ENCODE measurements at regions not wholly inside any gene's neighbourhood (a gene's known extent, or its start where the extent isn't known, plus 50 kb on each side); places are given as distances from the start of the nearest gene placed in this dataset.

DNA sequence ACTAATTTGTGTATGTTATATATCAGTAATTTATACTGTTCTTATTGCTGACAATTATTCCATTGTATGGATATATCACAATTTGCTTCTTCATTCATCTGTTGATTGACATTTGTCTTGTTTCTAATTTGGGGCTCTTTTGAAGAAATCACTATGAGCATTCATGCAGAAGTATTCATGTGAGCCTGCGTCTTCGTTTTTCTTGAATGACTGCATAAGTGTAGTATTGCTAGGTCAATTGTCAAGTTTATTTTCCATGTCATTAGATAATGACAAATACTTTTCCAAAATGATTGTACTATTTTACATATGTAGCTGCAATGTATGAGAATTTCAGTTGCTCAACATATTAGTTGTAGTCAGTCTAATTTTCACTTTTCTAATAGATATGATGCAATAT lies 1796.9 kb downstream of the SLITRK5 start:
- Histone ChIP-seq H3K36me3 (no peaks in the 10 kb centered on the region), H3K4me1 (no peaks in the 10 kb centered on the region), H3K4me3 (no peak overlapping the region), H3K27me3 (no peaks in the 10 kb centered on the region), H3K27ac (no peak overlapping the region), H3K9me3 (peaks cover 0 to 8% of the 10 kb centered on the region in 2 donors)
- TF ChIP-seq POLR2AphosphoS5 (IDR thresholded peaks at IDR 0.05) (no peak), POLR2A (IDR thresholded peaks at IDR 0.05) (no peak)
- TF ChIP-seq, protein P1, sequence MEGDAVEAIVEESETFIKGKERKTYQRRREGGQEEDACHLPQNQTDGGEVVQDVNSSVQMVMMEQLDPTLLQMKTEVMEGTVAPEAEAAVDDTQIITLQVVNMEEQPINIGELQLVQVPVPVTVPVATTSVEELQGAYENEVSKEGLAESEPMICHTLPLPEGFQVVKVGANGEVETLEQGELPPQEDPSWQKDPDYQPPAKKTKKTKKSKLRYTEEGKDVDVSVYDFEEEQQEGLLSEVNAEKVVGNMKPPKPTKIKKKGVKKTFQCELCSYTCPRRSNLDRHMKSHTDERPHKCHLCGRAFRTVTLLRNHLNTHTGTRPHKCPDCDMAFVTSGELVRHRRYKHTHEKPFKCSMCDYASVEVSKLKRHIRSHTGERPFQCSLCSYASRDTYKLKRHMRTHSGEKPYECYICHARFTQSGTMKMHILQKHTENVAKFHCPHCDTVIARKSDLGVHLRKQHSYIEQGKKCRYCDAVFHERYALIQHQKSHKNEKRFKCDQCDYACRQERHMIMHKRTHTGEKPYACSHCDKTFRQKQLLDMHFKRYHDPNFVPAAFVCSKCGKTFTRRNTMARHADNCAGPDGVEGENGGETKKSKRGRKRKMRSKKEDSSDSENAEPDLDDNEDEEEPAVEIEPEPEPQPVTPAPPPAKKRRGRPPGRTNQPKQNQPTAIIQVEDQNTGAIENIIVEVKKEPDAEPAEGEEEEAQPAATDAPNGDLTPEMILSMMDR (IDR thresholded peaks at IDR 0.05): no peak
- intact Hi-C loops (cut with DNase I; ENCODE audit: low total_unique reads): no loop called here
- no peak for DNase-seq (ENCODE audit: low spot score in 2 of 2)

DNA sequence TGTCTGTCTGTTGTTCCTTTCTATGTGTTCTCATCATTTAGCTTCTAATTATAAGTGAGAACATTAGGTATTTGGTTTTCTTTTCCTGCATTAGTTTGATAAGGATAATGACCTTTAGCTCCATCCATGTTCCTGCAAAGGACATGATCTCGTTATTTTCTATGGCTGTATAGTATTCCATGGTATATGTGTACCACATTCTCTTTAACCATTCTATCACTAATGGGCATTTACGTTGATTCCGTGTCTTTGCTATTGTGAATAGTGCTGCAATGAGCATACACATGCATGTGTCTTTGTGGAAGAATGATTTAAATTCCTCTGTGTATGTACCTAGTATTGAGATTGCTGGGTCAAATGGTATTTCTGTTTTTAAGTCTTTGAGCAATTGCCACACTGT lies 1799.7 kb downstream of the SLITRK5 start:
- DNase-seq (ENCODE audit: low spot score in 2 of 2): no peak
- Histone ChIP-seq H3K4me3 (no peak overlapping the region), H3K27ac (no peak overlapping the region), H3K27me3 (no peaks in the 10 kb centered on the region), H3K36me3 (no peaks in the 10 kb centered on the region), H3K4me1 (no peaks in the 10 kb centered on the region), H3K9me3 (peaks cover 0 to 32% of the 10 kb centered on the region in 2 donors)
- TF ChIP-seq, protein P1 (IDR thresholded peaks at IDR 0.05): no peak
- TF ChIP-seq POLR2AphosphoS5 (IDR thresholded peaks at IDR 0.05) (no peak), POLR2A (IDR thresholded peaks at IDR 0.05) (no peak)
- intact Hi-C loops (cut with DNase I; ENCODE audit: low total_unique reads): no loop called here

DNA sequence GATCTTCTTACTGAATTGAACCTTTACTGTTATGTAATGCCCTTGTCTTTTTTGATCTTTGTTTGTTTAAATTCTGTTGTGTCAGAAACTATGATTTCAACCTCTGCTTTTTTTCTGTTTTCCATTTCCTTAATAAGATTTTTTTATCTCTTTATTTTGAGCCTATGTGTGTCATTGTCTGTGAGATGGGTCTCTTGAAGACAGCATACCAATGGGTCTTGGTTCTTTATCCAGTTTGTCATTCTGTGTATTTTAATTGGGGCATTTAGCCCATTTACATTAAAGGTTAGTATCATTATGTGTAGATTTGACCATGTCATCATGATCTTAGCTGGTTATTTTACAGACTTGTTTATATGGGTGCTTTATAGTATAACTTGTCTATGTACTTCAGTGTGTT lies 1803.3 kb downstream of the SLITRK5 start:
- Histone ChIP-seq H3K36me3 (no peaks in the 10 kb centered on the region), H3K9me3 (peaks cover 0 to 38% of the 10 kb centered on the region in 2 donors), H3K27me3 (no peaks in the 10 kb centered on the region), H3K27ac (no peak overlapping the region), H3K4me3 (no peak overlapping the region), H3K4me1 (no peaks in the 10 kb centered on the region)
- intact Hi-C loops (cut with DNase I; ENCODE audit: low total_unique reads): no loop called here
- DNase-seq (ENCODE audit: low spot score in 2 of 2): no peak
- TF ChIP-seq POLR2A (IDR thresholded peaks at IDR 0.05) (no peak), POLR2AphosphoS5 (IDR thresholded peaks at IDR 0.05) (no peak)
- TF ChIP-seq, protein P1 (IDR thresholded peaks at IDR 0.05): no peak

DNA sequence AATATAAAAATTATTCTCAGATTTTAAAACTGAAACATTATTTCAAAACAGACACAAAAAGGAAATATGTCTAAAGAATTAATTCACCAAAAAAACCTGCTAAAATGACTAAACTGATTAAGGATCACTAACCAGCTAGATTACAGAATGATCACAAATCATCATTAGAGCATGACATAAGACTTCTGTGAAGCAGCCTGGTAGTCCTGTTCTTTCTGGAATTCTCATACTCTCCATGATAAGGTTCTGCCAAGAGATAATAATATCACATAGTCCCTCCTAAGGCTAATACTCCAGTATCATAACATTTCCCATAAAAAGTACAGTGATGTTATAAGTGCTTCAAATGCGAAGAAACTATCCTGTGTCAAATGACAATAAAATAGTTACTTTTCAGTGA lies 1814.9 kb downstream of the SLITRK5 start:
- Histone ChIP-seq H3K27ac (no peak overlapping the region), H3K9me3 (no peaks in the 10 kb centered on the region), H3K4me3 (no peak overlapping the region), H3K4me1 (no peaks in the 10 kb centered on the region), H3K27me3 (no peaks in the 10 kb centered on the region), H3K36me3 (no peaks in the 10 kb centered on the region)
- TF ChIP-seq POLR2A (IDR thresholded peaks at IDR 0.05) (no peak), POLR2AphosphoS5 (IDR thresholded peaks at IDR 0.05) (no peak)
- TF ChIP-seq, protein P1 (IDR thresholded peaks at IDR 0.05): no peak
- no peak for DNase-seq (ENCODE audit: low spot score in 2 of 2)
- intact Hi-C loops (cut with DNase I; ENCODE audit: low total_unique reads): no loop called here

DNA sequence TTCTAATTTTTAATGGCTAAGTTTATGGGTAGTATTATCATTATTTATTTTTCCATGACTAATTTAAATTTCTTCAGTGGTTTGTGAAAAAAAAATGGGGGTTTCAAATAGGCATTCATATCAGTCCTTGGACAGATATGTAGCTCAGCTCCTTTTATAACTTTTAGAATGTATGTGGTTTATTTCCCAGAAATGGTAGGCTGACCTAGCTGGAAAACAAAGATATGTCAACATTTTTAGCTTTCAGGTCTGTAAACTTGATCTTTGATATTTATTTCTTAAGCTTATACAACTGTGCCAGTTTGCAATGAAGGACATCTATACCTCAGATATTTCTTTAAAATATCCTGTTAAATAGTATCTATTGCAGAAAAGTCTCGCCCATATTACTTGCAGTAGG lies 1815.5 kb downstream of the SLITRK5 start:
- Histone ChIP-seq H3K27me3 (no peaks in the 10 kb centered on the region), H3K4me3 (no peak overlapping the region), H3K4me1 (no peaks in the 10 kb centered on the region), H3K36me3 (no peaks in the 10 kb centered on the region), H3K27ac (no peak overlapping the region), H3K9me3 (no peaks in the 10 kb centered on the region)
- no peak for DNase-seq (ENCODE audit: low spot score in 2 of 2)
- no peak for TF ChIP-seq POLR2AphosphoS5 (IDR thresholded peaks at IDR 0.05)
- TF ChIP-seq POLR2A (IDR thresholded peaks at IDR 0.05): no peak
- TF ChIP-seq, protein P1 (IDR thresholded peaks at IDR 0.05): no peak
- intact Hi-C loops (cut with DNase I; ENCODE audit: low total_unique reads): no loop called here
